A549 (cell line): ENCODE measurements at regions not wholly inside any gene's neighbourhood (a gene's known extent, or its start where the extent isn't known, plus 50 kb on each side); places are given as distances from the start of the nearest gene placed in this dataset.

Source experiments
- MAFK ChIP-seq: fragments of 450-650 bp; IDR thresholded peaks from 2 replicates; pipeline ENCODE4 v1.6.1; 2014; ENCODE audit not compliant: partially characterized antibody
- POLR2A ChIP-seq: IDR thresholded peaks from 2 replicates; pipeline ENCODE4 v1.6.1; 2012; ENCODE audit warnings: mild to moderate bottlenecking, low read length
- TF ChIP-seq, protein P1 (sequence below): fragments of >200 bp; sonication (Bioruptor Twin); formaldehyde crosslinking; IDR thresholded peaks from 3 replicates; pipeline ENCODE4 v1.5.1; 2016

DNA sequence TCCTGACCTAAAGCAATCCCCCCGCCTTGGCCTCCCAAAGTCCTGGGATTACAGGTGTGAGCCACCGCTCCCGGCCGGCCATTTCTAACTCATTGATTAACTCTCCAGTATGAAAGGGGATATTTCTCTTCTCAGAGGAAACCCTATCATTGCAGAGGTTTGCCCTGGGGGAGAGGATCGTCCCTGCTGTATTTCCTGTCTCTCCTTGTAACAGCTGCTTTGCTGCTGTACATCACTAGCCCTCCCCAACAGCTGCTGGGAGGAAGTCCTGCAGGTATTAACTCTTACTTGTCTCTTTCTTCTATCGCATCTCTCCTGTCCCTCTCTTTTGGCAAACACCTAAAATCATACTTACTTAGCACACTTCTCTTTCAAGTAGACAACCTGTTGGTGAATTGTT is 219.0 kb upstream of the DSEL start:
- TF ChIP-seq POLR2A (no peak), MAFK (no peak)
- TF ChIP-seq, protein P1, sequence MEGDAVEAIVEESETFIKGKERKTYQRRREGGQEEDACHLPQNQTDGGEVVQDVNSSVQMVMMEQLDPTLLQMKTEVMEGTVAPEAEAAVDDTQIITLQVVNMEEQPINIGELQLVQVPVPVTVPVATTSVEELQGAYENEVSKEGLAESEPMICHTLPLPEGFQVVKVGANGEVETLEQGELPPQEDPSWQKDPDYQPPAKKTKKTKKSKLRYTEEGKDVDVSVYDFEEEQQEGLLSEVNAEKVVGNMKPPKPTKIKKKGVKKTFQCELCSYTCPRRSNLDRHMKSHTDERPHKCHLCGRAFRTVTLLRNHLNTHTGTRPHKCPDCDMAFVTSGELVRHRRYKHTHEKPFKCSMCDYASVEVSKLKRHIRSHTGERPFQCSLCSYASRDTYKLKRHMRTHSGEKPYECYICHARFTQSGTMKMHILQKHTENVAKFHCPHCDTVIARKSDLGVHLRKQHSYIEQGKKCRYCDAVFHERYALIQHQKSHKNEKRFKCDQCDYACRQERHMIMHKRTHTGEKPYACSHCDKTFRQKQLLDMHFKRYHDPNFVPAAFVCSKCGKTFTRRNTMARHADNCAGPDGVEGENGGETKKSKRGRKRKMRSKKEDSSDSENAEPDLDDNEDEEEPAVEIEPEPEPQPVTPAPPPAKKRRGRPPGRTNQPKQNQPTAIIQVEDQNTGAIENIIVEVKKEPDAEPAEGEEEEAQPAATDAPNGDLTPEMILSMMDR = no peak
